ENCODE measurements at regions not wholly inside any gene's neighbourhood (a gene's known extent, or its start where the extent isn't known, plus 50 kb on each side); places are given as distances from the start of the nearest gene placed in this dataset.

- TF ChIP-seq BHLHE40 (IDR thresholded peaks at IDR 0.05; ENCODE audit: low read depth, low read length), result no peak
- no peak for TF ChIP-seq CTCF (conservative IDR thresholded peaks at IDR 0.05; ENCODE audit: low read depth, low read length)
- TF ChIP-seq, protein P1, sequence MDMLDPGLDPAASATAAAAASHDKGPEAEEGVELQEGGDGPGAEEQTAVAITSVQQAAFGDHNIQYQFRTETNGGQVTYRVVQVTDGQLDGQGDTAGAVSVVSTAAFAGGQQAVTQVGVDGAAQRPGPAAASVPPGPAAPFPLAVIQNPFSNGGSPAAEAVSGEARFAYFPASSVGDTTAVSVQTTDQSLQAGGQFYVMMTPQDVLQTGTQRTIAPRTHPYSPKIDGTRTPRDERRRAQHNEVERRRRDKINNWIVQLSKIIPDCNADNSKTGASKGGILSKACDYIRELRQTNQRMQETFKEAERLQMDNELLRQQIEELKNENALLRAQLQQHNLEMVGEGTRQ (IDR thresholded peaks at IDR 0.05; ENCODE audit: low read depth, low read length), result no peak
- TF ChIP-seq MAFK (IDR thresholded peaks at IDR 0.05; ENCODE audit: low read depth, low read length), result no peak
- TF ChIP-seq POLR2A (IDR thresholded peaks at IDR 0.05; ENCODE audit: low read depth, low read length), result no peak
- no peak for TF ChIP-seq RFX5 (IDR thresholded peaks at IDR 0.05; ENCODE audit: low read depth, low read length)
- no peak for TF ChIP-seq MXI1 (IDR thresholded peaks at IDR 0.05; ENCODE audit: borderline replicate concordance, low read depth, low read length)
Observed at GRCh38 chr17:65406552-65406951, 154.9 kb downstream of the AXIN2 start.

Data from IMR-90 (cell line).